A549 (cell line): ENCODE measurements at regions not wholly inside any gene's neighbourhood (a gene's known extent, or its start where the extent isn't known, plus 50 kb on each side); places are given as distances from the start of the nearest gene placed in this dataset.
A peak's percentile ranks its signal among the peaks of the same experiment; 100 is the strongest.

Source experiments
- ATAC-seq, 2 experiments: fragments of 200-7000 bp in 1 of 2; fragments of >200 bp in 1 of 2; cut with Nextera tagmentation in 1 of 2; cut with Tn5 transposase in 1 of 2; 3 replicates each; pipeline versions ENCODE4 v1.8.0 to v1.9.1; 2018 to 2020; ENCODE audit warnings: mild to moderate bottlenecking in 1 of 2, moderate library complexity in 1 of 2
- CTCF ChIA-PET: fragments of 300-600 bp; sonication (Branson Sonifier 250); formaldehyde crosslinking; extraction: SDS; loops from one replicate; lab custom pipeline; 2021; ENCODE audit warnings: antibody characterized with exemption, inconsistent platforms; lab: Yijun Ruan, JAX
- POLR2A ChIA-PET: fragments of 350-600 bp; formaldehyde crosslinking; extraction: SDS; loops from one replicate; lab custom pipeline; 2021; ENCODE audit warnings: antibody characterized with exemption, inconsistent platforms; lab: Yijun Ruan, JAX
- DNase-seq, 2 experiments: peaks; one replicate each; pipeline versions ENCODE4 v3.0.0 to v3.0.0-alpha.2; 2011 to 2016; ENCODE audit warnings: low read depth in 1 of 2, low spot score in 1 of 2
- FAIRE-seq: peaks from 2 replicates; lab custom pipeline; 2011; peaks lifted over from hg19 to GRCh38; lab: Jason Lieb, UNC
- H3K27ac ChIP-seq, 2 experiments: fragments of >200 bp; sonication (Bioruptor Twin); formaldehyde crosslinking; 3 replicates each; pipeline ENCODE4 v1.5.1; 2016 to 2017
- H3K4me1 ChIP-seq: fragments of >200 bp; sonication (Bioruptor Twin); formaldehyde crosslinking; 3 replicates; pipeline ENCODE4 v1.6.1; 2016
- H3K4me2 ChIP-seq: fragments of >200 bp; sonication (Bioruptor Twin); formaldehyde crosslinking; 3 replicates; pipeline ENCODE4 v1.6.1; 2016
- H3K4me3 ChIP-seq: fragments of >200 bp; sonication (Bioruptor Twin); formaldehyde crosslinking; 3 replicates; pipeline ENCODE4 v1.5.1; 2016
- H3K9me3 ChIP-seq: fragments of >200 bp; sonication (Bioruptor Twin); formaldehyde crosslinking; 3 replicates; pipeline ENCODE4 v1.6.1; 2016
- ATOH8 ChIP-seq: fragments of 250-450 bp; sonication (Bioruptor Pico); IDR thresholded peaks from 2 replicates; pipeline ENCODE4 v1.5.0; 2020; ENCODE audit warnings: low read depth, mild to moderate bottlenecking, moderate library complexity
- BHLHE40 ChIP-seq: IDR thresholded peaks from 2 replicates; pipeline ENCODE4 v1.6.1; 2012; ENCODE audit warnings: low read depth, low read length, inconsistent platforms
- E2F6 ChIP-seq: IDR thresholded peaks from 2 replicates; pipeline ENCODE4 v1.6.1; 2012; ENCODE audit warnings: low read depth, borderline replicate concordance
- ELK1 ChIP-seq: fragments of 150-350 bp; IDR thresholded peaks from 2 replicates; pipeline ENCODE4 v1.6.1; 2014; ENCODE audit warnings: low read depth, mild to moderate bottlenecking, low read length
- ESRRA ChIP-seq: fragments of 150-350 bp; IDR thresholded peaks from 2 replicates; pipeline ENCODE4 v1.6.1; 2014; ENCODE audit warnings: mild to moderate bottlenecking, low read length, borderline replicate concordance
- FOSB ChIP-seq: fragments of 250-450 bp; sonication (Bioruptor Pico); IDR thresholded peaks from 2 replicates; pipeline ENCODE4 v1.5.0; 2020; ENCODE audit warnings: mild to moderate bottlenecking, moderate library complexity
- FOSL2 ChIP-seq, 2 experiments: fragments of 450-650 bp in 1 of 2; fragments of >200 bp in 1 of 2; sonication (Bioruptor Twin) in 1 of 2; formaldehyde crosslinking; IDR thresholded peaks; 2 replicates each; pipeline versions ENCODE4 v1.5.0 to v1.6.1; 2016 to 2020; ENCODE audit warnings: mild to moderate bottlenecking in 1 of 2, moderate library complexity in 1 of 2
- GATA3 ChIP-seq: IDR thresholded peaks from 2 replicates; pipeline ENCODE4 v1.6.1; 2012; ENCODE audit warnings: borderline replicate concordance
- HDAC2 ChIP-seq: fragments of 200-600 bp; sonication (generic); IDR thresholded peaks from 2 replicates; pipeline ENCODE4 v1.6.1; 2016
- HES2 ChIP-seq: fragments of >200 bp; sonication (Bioruptor Twin); formaldehyde crosslinking; IDR thresholded peaks from 2 replicates; pipeline ENCODE4 v1.6.1; 2016
- HEYL ChIP-seq: fragments of 250-450 bp; sonication (Bioruptor Pico); IDR thresholded peaks from 2 replicates; pipeline ENCODE4 v1.8.0; 2021; ENCODE audit warnings: mild to moderate bottlenecking, moderate library complexity
- HOXA7 ChIP-seq: fragments of 250-450 bp; sonication (Bioruptor Pico); IDR thresholded peaks from 2 replicates; pipeline ENCODE4 v1.5.0; 2020; ENCODE audit warnings: mild to moderate bottlenecking, moderate library complexity
- HOXB13 ChIP-seq: fragments of 250-450 bp; sonication (Bioruptor Pico); IDR thresholded peaks from 2 replicates; pipeline ENCODE4 v1.5.0; 2020; ENCODE audit warnings: low read depth, mild to moderate bottlenecking, moderate library complexity
- JUN ChIP-seq, 2 experiments: fragments of >200 bp; sonication (Bioruptor Twin); formaldehyde crosslinking; IDR thresholded peaks; 2 replicates in 1 of 2; 3 replicates in 1 of 2; pipeline ENCODE4 v1.6.1; 2016 to 2017
- MAZ ChIP-seq: fragments of 150-350 bp; IDR thresholded peaks from 2 replicates; pipeline ENCODE4 v1.6.1; 2014; ENCODE audit warnings: antibody characterized with exemption, low read depth, low read length, borderline replicate concordance
- MYC ChIP-seq: IDR thresholded peaks from 2 replicates; pipeline ENCODE4 v1.6.1; 2012; ENCODE audit warnings: mild to moderate bottlenecking, inconsistent platforms, low read length, improper control_type of control experiment, borderline replicate concordance
- NFE2L2 ChIP-seq: fragments of 150-350 bp; conservative IDR thresholded peaks from 2 replicates; pipeline ENCODE4 v1.6.1; 2014; ENCODE audit warnings: low read length
- PHF8 ChIP-seq: fragments of 200-600 bp; sonication (generic); IDR thresholded peaks from 2 replicates; pipeline ENCODE4 v1.6.1; 2016; ENCODE audit warnings: low read depth, mild to moderate bottlenecking, antibody characterized with exemption, moderate library complexity, borderline replicate concordance
- RAD21 ChIP-seq, 2 experiments: fragments of >200 bp in 1 of 2; sonication (Bioruptor Twin) in 1 of 2; formaldehyde crosslinking in 1 of 2; IDR thresholded peaks in 1 of 2; conservative IDR thresholded peaks in 1 of 2; 2 replicates in 1 of 2; 3 replicates in 1 of 2; pipeline ENCODE4 v1.6.1; 2012 to 2018; ENCODE audit warnings: inconsistent platforms in 1 of 2
- REST ChIP-seq: fragments of 200-600 bp; sonication (generic); IDR thresholded peaks from 2 replicates; pipeline ENCODE4 v1.6.1; 2016; ENCODE audit warnings: antibody characterized with exemption, mild to moderate bottlenecking, moderate library complexity
- RNF2 ChIP-seq: fragments of 200-600 bp; sonication (generic); IDR thresholded peaks from 2 replicates; pipeline ENCODE4 v1.6.1; 2016; ENCODE audit warnings: low read depth, mild to moderate bottlenecking, antibody characterized with exemption, moderate library complexity, borderline replicate concordance
- SMC3 ChIP-seq: fragments of >200 bp; sonication (Bioruptor Twin); formaldehyde crosslinking; IDR thresholded peaks from 3 replicates; pipeline ENCODE4 v1.6.1; 2018; ENCODE audit warnings: inconsistent platforms
- WGBS: methylation state at CpG from one replicate; pipeline ENCODE4 v1.1.6; 2017; ENCODE audit errors: missing lambda C conversion rate; 5-methylcytosine and 5-hydroxymethylcytosine counted together

- FAIRE-seq (no peak), ATAC-seq (no peak), DNase-seq (no peak)
- H3K9me3 ChIP-seq, result no peaks in the 10 kb centered on the region
- TF ChIP-seq HOXB13 (CRISPR knock-in tag) (no peak), REST (no peak)
- CTCF ChIA-PET, result interaction anchor here (0.6 to 1.2 kb wide), 3 partner anchors 20 to 1155 kb away, joined by 3 read pairs; no protein-coding TSS in a partner anchor
- H3K27ac ChIP-seq, result peak overlapping the region; percentile 27 to 72; a peak in 4 of 6 replicates
- POLR2A ChIA-PET, result no interaction called here
- H3K4me1 ChIP-seq, result no peaks in the 10 kb centered on the region
- peak overlapping the region; percentile 76 for H3K4me2 ChIP-seq
- H3K4me3 ChIP-seq, result peak overlapping the region; percentile 21; the same call in 1 of the 3 replicates
- WGBS, result 34% methylated on average over 7 of the region's 7 CpGs
Observed at GRCh38 chr4:177229331-177229730, 80.3 kb upstream of the NEIL3 start.

- Histone ChIP-seq H3K27ac (no peak overlapping the region), H3K9me3 (no peaks in the 10 kb centered on the region), H3K4me1 (no peaks in the 10 kb centered on the region), H3K4me3 (no peak overlapping the region), H3K4me2 (no peak overlapping the region)
- DNase-seq, result no peak
- ATAC-seq, result no peak
- FAIRE-seq, result no peak
- CTCF ChIA-PET, result no interaction called here
- POLR2A ChIA-PET, result no interaction called here
- TF ChIP-seq HDAC2 (no peak), ATOH8 (CRISPR knock-in tag) (no peak), JUN (IDR thresholded peaks at IDR 0.05) (no peak), MYC (no peak), NFE2L2 (no peak), GATA3 (no peak), SMC3 (no peak), FOSL2 (IDR thresholded peaks at IDR 0.05) (no peak), FOSL2 (CRISPR knock-in tag; IDR thresholded peaks at IDR 0.05) (no peak), ESRRA (no peak), FOSB (CRISPR knock-in tag) (no peak), HES2 (no peak), PHF8 (no peak), HOXA7 (CRISPR knock-in tag) (no peak), E2F6 (no peak)
- TF ChIP-seq, all 56 proteins: peak for 0
Observed at GRCh38 chr4:177232473-177232872, 77.2 kb upstream of the NEIL3 start.

GRCh38 chr4:177235026-177235425, 74.6 kb upstream of the NEIL3 start:
- POLR2A ChIA-PET, result no interaction called here
- TF ChIP-seq BHLHE40 (no peak), RNF2 (no peak), ELK1 (no peak), REST (no peak), MAZ (no peak), RAD21 (conservative IDR thresholded peaks at IDR 0.05 in 1 of 2, IDR thresholded peaks at IDR 0.05 in 1 of 2) (no peak), HEYL (CRISPR knock-in tag) (no peak), MYC (no peak)
- TF ChIP-seq, all 56 proteins: peak for 0
- DNase-seq (no peak), FAIRE-seq (no peak), ATAC-seq (no peak)
- CTCF ChIA-PET, result no interaction called here
- no peak overlapping the region for H3K4me2 ChIP-seq
- no peaks in the 10 kb centered on the region for H3K4me1 ChIP-seq
- 70% methylated on average over 1 of the region's 1 CpG for WGBS
- H3K9me3 ChIP-seq, result no peaks in the 10 kb centered on the region
- H3K4me3 ChIP-seq, result no peak overlapping the region
- no peak overlapping the region for H3K27ac ChIP-seq
